Heart right ventricle (tissue), 16 donors: ENCODE measurements at regions not wholly inside any gene's neighbourhood (a gene's known extent, or its start where the extent isn't known, plus 50 kb on each side); places are given as distances from the start of the nearest gene placed in this dataset.

Experiments used
- ATAC-seq, 8 donors: fragments of 200-7000 bp; cut with Tn5 transposase; one replicate each; pipeline ENCODE4 v1.9.1; 2020; ENCODE audit warnings: mild to moderate bottlenecking in 8 of 8, moderate library complexity in 8 of 8, moderate number of reproducible peaks in 1 of 8
- DNase-seq, 2 donors: peaks; one replicate each; pipeline ENCODE4 v3.0.0-alpha.2; 2020
- H3K27ac ChIP-seq, 10 donors: fragments of 200-600 bp; sonication (generic) in 2 of 10; one replicate each; pipeline versions ENCODE4 v1.5.0 to v1.8.0; 2020 to 2022; ENCODE audit warnings: mild to moderate bottlenecking in 3 of 10
- H3K27me3 ChIP-seq, 7 donors: fragments of 200-600 bp; one replicate each; pipeline ENCODE4 v1.8.0; 2021 to 2022; ENCODE audit warnings: mild to moderate bottlenecking in 2 of 7
- H3K36me3 ChIP-seq, 9 donors: fragments of 200-600 bp; sonication (generic) in 1 of 9; one replicate each; pipeline versions ENCODE4 v1.5.0 to v1.8.0; 2020 to 2022; ENCODE audit warnings: mild to moderate bottlenecking in 2 of 9
- H3K4me1 ChIP-seq, 9 donors: fragments of 200-600 bp; sonication (generic) in 1 of 9; one replicate each; pipeline versions ENCODE4 v1.5.0 to v1.8.0; 2020 to 2022; ENCODE audit warnings: mild to moderate bottlenecking in 4 of 9
- H3K4me3 ChIP-seq, 10 donors: fragments of 200-600 bp; sonication (generic) in 2 of 10; one replicate each; pipeline versions ENCODE4 v1.5.0 to v1.8.0; 2020 to 2022; ENCODE audit warnings: mild to moderate bottlenecking in 7 of 10, moderate library complexity in 2 of 10
- H3K9me3 ChIP-seq, 11 donors: fragments of 200-600 bp in 10 of 11; sonication (generic) in 2 of 11; one replicate each; pipeline versions ENCODE4 v1.5.0 to v1.8.0; 2013 to 2022; ENCODE audit warnings: mild to moderate bottlenecking in 2 of 11, control low read depth in 1 of 11, moderate library complexity in 1 of 11
- CTCF ChIP-seq, 9 donors: fragments of 200-600 bp; sonication (generic) in 2 of 9; IDR thresholded peaks; one replicate each; pipeline versions ENCODE4 v1.5.0 to v1.8.0; 2021 to 2022; ENCODE audit warnings: antibody characterized with exemption in 9 of 9, mild to moderate bottlenecking in 5 of 9, moderate library complexity in 1 of 9
- WGBS, 2 donors: extraction: QIAGEN DNeasy Blood & Tissue Kit; methylation state at CpG; one replicate each; pipeline ENCODE4 v1.1.7; 2013; ENCODE audit warnings: inconsistent platforms in 1 of 2; 5-methylcytosine and 5-hydroxymethylcytosine counted together
- intact Hi-C, 10 donors: fragments of 100-400 bp; cut with DNase I; formaldehyde crosslinking; loops; one replicate each; pipeline versions ENCODE4 v1.11.1 to v1.14.2; 2022
- donor health status: Arrhythmogenic right ventricular cardiomyopathy.
- donor health status: ischemic (EF 13 %, LVEDD 7.1; RV severe dilation, severe dysfunction).
- donor health status: healthy with polysubstance abuse.
- donor health status: DM: no; HTN: yes; CAD: no.
- donor health status: DM: no; HTN: no; CAD: no.
- donor health status: ischemic (EF 25% LVEDD 6.9; RV normal size, moderate dysfunction).
- donor health status: ischemic (EF 25% LVEDD 5.7; RV mildly dilated, moderate dysfunction).
- donor health status: healthy.
- donor health status: DM: yes; HTN: yes; CAD: no.
- donor health status: Ischemic cardiomyopathy.
- donor health status: ischemic (EF 35%, LVEDD 5.7; RV mildly dilated, moderate dysfunction).
- donor health status: nonischemic (EF 11% LVEDD 7.7; RV severe dilation, severe dysfunction).
- donor health status: DM: yes; HTN: yes; CAD: no.
- donor health status: PGD.
- donor health status: ischemic (EF 29% LVEDD 5.4; RV normal size, mild dysfunction).
- donor health status: nonischemic (EF 23%, LVEDD 6.1; RV moderate dilation, normal function).

- no peak for ATAC-seq
These were observed 153.9 kb upstream of the NFIB start for GRCh38 chr9:14467675-14468374.

GRCh38 chr9:14466828-14467227 lies 152.9 kb upstream of the NFIB start:
- intact Hi-C loops: loop anchor here in 9 of 10 donors (5.0 to 10.0 kb wide), 6 partner anchors 98 to 300 kb away; no protein-coding TSS in a partner anchor
- ATAC-seq (no peak), DNase-seq (no peak)
- H3K9me3 ChIP-seq: no peaks in the 10 kb centered on the region
- H3K27me3 ChIP-seq: no peaks in the 10 kb centered on the region
- H3K36me3 ChIP-seq: no peaks in the 10 kb centered on the region
- no peak overlapping the region for H3K27ac ChIP-seq
- H3K4me1 ChIP-seq: no peaks in the 10 kb centered on the region
- no peak for TF ChIP-seq CTCF (IDR thresholded peaks at IDR 0.05)
- no peak overlapping the region for H3K4me3 ChIP-seq
- 83 to 87% methylated on average over 4 of the region's 4 CpGs for WGBS, 2 donors

More at GRCh38 chr9:14467675-14468374, 153.9 kb upstream of the NFIB start:
- Histone ChIP-seq H3K27me3 (no peaks in the 10 kb centered on the region), H3K4me3 (no peak overlapping the region), H3K4me1 (no peaks in the 10 kb centered on the region), H3K27ac (no peak overlapping the region), H3K36me3 (no peaks in the 10 kb centered on the region), H3K9me3 (no peaks in the 10 kb centered on the region)
- TF ChIP-seq CTCF (IDR thresholded peaks at IDR 0.05): no peak
- 88 to 91% methylated on average over 3 of the region's 3 CpGs for WGBS, 2 donors
- no peak for DNase-seq
- intact Hi-C loops: loop anchor here in 9 of 10 donors (5.0 to 10.0 kb wide), 6 partner anchors 97 to 299 kb away; no protein-coding TSS in a partner anchor

GRCh38 chr9:14466429-14466818 lies 152.5 kb upstream of the NFIB start:
- WGBS, 2 donors: 90 to 91% methylated on average over 7 of the region's 7 CpGs
- ATAC-seq (no peak), DNase-seq (no peak)
- H3K4me3 ChIP-seq: no peak overlapping the region
- no peaks in the 10 kb centered on the region for H3K9me3 ChIP-seq
- H3K27me3 ChIP-seq: no peaks in the 10 kb centered on the region
- no peak overlapping the region for H3K27ac ChIP-seq
- TF ChIP-seq CTCF (IDR thresholded peaks at IDR 0.05): no peak
- intact Hi-C loops: loop anchor here in 9 of 10 donors (5.0 to 10.0 kb wide), 6 partner anchors 98 to 301 kb away; no protein-coding TSS in a partner anchor
- no peaks in the 10 kb centered on the region for H3K4me1 ChIP-seq
- no peaks in the 10 kb centered on the region for H3K36me3 ChIP-seq

- Histone ChIP-seq H3K4me1 (no peaks in the 10 kb centered on the region), H3K9me3 (no peaks in the 10 kb centered on the region), H3K27me3 (no peaks in the 10 kb centered on the region), H3K27ac (no peak overlapping the region), H3K4me3 (no peak overlapping the region), H3K36me3 (no peaks in the 10 kb centered on the region)
- TF ChIP-seq CTCF (IDR thresholded peaks at IDR 0.05): no peak
- 84% methylated on average over 1 of the region's 1 CpG for WGBS, 2 donors
- DNase-seq (no peak), ATAC-seq (no peak)
- intact Hi-C loops: loop anchor here in 5 of 10 donors (10.0 kb wide), 3 partner anchors 102 to 302 kb away; no protein-coding TSS in a partner anchor
These were observed 149.0 kb upstream of the NFIB start for GRCh38 chr9:14462950-14463349.
